Neural cell (in vitro differentiated cells): ENCODE measurements at regions not wholly inside any gene's neighbourhood (a gene's known extent, or its start where the extent isn't known, plus 50 kb on each side); places are given as distances from the start of the nearest gene placed in this dataset.

ENCODE experiments used
- H2AFZ ChIP-seq: fragments of 200-600, 300-800 bp; sonication (generic), shearing (Covaris generic); 2 replicates; pipeline ENCODE4 v1.6.0; 2014; ENCODE audit warnings: low read depth, mild to moderate bottlenecking, antibody characterized with exemption, low read length, moderate library complexity
- H3F3A ChIP-seq: fragments of 200-600 bp; shearing (Covaris generic); 2 replicates; pipeline ENCODE4 v1.6.1; 2016; ENCODE audit warnings: mild to moderate bottlenecking, moderate library complexity, mixed read lengths, antibody characterized with exemption, low read length; ENCODE audit not compliant: insufficient read depth, poor library complexity, severe bottlenecking
- H3K27ac ChIP-seq: fragments of 200-600, 300-800 bp; sonication (generic), shearing (Covaris generic); 2 replicates; pipeline ENCODE4 v1.5.1; 2014; ENCODE audit warnings: mild to moderate bottlenecking, low read length, moderate library complexity
- H3K27me3 ChIP-seq: fragments of 300-800, 200-600 bp; sonication (generic), shearing (Covaris generic); 2 replicates; pipeline ENCODE4 v1.6.0; 2014; ENCODE audit warnings: mild to moderate bottlenecking, low read depth, low read length, moderate library complexity; ENCODE audit not compliant: insufficient read depth
- H3K36me3 ChIP-seq: fragments of 300-800, 200-600 bp; sonication (generic), shearing (Covaris generic); 2 replicates; pipeline ENCODE4 v1.5.1; 2014; ENCODE audit warnings: mild to moderate bottlenecking, antibody characterized with exemption, low read length, moderate library complexity; ENCODE audit not compliant: insufficient read depth
- H3K4me2 ChIP-seq: fragments of 300-800, 200-600 bp; sonication (generic), shearing (Covaris generic); 2 replicates; pipeline ENCODE4 v1.6.0; 2014; ENCODE audit warnings: mild to moderate bottlenecking, low read length
- H3K4me3 ChIP-seq: fragments of 300-800, 200-600 bp; sonication (generic), shearing (Covaris generic); 2 replicates; pipeline ENCODE4 v1.5.1; 2014; ENCODE audit warnings: mild to moderate bottlenecking, low read length, moderate library complexity
- H3K79me2 ChIP-seq: fragments of 200-600 bp; shearing (Covaris generic); replicated peaks from 2 replicates; pipeline ENCODE4 v1.6.0; 2014; ENCODE audit warnings: mild to moderate bottlenecking, low read length, moderate library complexity; ENCODE audit not compliant: insufficient read depth
- H3K9ac ChIP-seq: fragments of 300-800, 200-600 bp; sonication (generic), shearing (Covaris generic); 2 replicates; pipeline ENCODE4 v1.6.1; 2016; ENCODE audit warnings: mild to moderate bottlenecking, low read length, mixed read lengths
- H3K9me2 ChIP-seq: fragments of 200-600 bp; shearing (Covaris generic); 2 replicates; pipeline ENCODE4 v1.6.1; 2016; ENCODE audit warnings: mild to moderate bottlenecking, low read length, mixed read lengths; ENCODE audit not compliant: insufficient read depth
- H3K9me3 ChIP-seq: fragments of 200-600, 300-800 bp; sonication (generic), shearing (Covaris generic); 2 replicates; pipeline ENCODE4 v1.6.1; 2016; ENCODE audit warnings: mild to moderate bottlenecking, mixed run types, low read length, moderate library complexity, mixed read lengths
- H4K20me1 ChIP-seq: fragments of 200-600 bp; shearing (Covaris generic); 2 replicates; pipeline ENCODE4 v1.6.1; 2016; ENCODE audit warnings: mild to moderate bottlenecking, mixed run types; ENCODE audit not compliant: insufficient read depth
- CTCF ChIP-seq: fragments of 450-650 bp; IDR thresholded peaks from 2 replicates; pipeline ENCODE4 v1.5.1; 2014; ENCODE audit warnings: antibody characterized with exemption, mild to moderate bottlenecking, moderate library complexity; ENCODE audit not compliant: poor library complexity, severe bottlenecking
- EP300 ChIP-seq: fragments of 450-650 bp; conservative IDR thresholded peaks from 2 replicates; pipeline ENCODE4 v1.6.1; 2014; ENCODE audit warnings: antibody characterized with exemption, mild to moderate bottlenecking, moderate library complexity; ENCODE audit not compliant: poor library complexity, severe bottlenecking
- EZH2 ChIP-seq: fragments of 200-600, 300-800 bp; shearing (Covaris generic), sonication (generic); IDR thresholded peaks from 2 replicates; pipeline ENCODE4 v1.6.1; 2014; ENCODE audit warnings: antibody characterized with exemption, low read length, borderline replicate concordance, mild to moderate bottlenecking; ENCODE audit not compliant: insufficient read depth, poor library complexity, severe bottlenecking
- MXI1 ChIP-seq: fragments of 450-650 bp; conservative IDR thresholded peaks from 2 replicates; pipeline ENCODE4 v1.6.1; 2014; ENCODE audit warnings: antibody characterized with exemption, mild to moderate bottlenecking; ENCODE audit not compliant: poor library complexity, severe bottlenecking
- POLR2AphosphoS5 ChIP-seq: IDR thresholded peaks from 2 replicates; pipeline ENCODE4 v1.6.1; 2012
- RAD21 ChIP-seq: fragments of 450-650 bp; conservative IDR thresholded peaks from 2 replicates; pipeline ENCODE4 v1.6.1; 2014; ENCODE audit warnings: antibody characterized with exemption, mild to moderate bottlenecking, moderate library complexity
- SMC3 ChIP-seq: fragments of 450-650 bp; conservative IDR thresholded peaks from 2 replicates; pipeline ENCODE4 v1.6.1; 2014; ENCODE audit warnings: antibody characterized with exemption, mild to moderate bottlenecking, moderate library complexity; ENCODE audit not compliant: poor library complexity
- TAF1 ChIP-seq: IDR thresholded peaks from 2 replicates; pipeline ENCODE4 v1.6.1; 2012; ENCODE audit warnings: low read depth
- TF ChIP-seq, protein P1 (sequence below): IDR thresholded peaks from 2 replicates; pipeline ENCODE4 v1.6.1; 2012; ENCODE audit warnings: borderline replicate concordance

DNA sequence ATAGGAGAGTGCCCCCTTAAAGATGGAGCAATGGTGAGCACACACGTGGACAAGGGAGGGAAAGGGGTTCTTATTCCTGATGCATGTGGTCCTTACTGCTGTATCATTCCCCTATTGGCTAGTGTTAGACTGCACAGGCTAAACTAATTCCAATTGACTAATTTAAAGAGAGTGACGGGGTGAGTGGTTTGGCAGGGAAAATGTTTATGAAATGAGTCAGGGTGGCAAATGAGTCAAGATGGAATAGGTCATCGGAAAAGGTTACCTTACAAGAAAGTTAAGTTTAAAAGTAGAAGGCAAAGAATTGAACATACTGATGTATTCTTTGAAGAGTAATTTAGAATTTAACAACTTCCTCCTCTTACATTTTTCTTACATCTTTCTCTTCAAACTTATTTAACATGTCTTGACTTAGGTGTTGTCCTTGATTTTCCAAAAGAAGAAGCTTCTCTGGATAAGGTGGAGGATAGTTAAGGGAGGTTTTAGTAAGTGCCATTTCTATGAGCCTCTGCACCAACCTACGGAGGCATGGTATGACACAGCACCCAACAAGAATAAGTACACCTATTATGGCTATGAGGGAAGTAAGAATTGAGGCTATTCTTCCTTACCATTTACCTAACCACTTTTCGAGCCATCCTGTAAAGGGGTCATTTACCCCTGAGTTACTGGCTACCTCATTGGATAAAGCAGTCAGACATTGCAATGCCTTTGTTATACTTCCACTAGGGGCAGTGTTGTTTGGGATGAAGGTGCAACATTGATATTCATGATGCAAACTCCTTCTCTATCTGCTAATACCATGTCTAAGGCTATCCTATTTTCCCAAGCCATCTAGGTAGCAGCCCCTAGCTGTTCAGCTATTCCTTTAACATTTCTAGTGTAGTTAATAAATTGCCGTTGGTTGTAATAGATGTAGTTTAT, 1345.8 kb upstream of the LRRTM1 start:
- no peak overlapping the region for H3K27ac ChIP-seq
- no peaks in the 10 kb centered on the region for H3K36me3 ChIP-seq
- H3K4me2 ChIP-seq, result no peak overlapping the region
- no peak overlapping the region for H3K4me3 ChIP-seq
- no peaks in the 10 kb centered on the region for H3K9me2 ChIP-seq
- H4K20me1 ChIP-seq, result no peaks in the 10 kb centered on the region
- H3K79me2 ChIP-seq, result no peaks in the 10 kb centered on the region
- TF ChIP-seq TAF1, result no peak
- TF ChIP-seq CTCF, result no peak
- no peak for TF ChIP-seq EP300
- TF ChIP-seq RAD21, result no peak
- TF ChIP-seq, protein P1, sequence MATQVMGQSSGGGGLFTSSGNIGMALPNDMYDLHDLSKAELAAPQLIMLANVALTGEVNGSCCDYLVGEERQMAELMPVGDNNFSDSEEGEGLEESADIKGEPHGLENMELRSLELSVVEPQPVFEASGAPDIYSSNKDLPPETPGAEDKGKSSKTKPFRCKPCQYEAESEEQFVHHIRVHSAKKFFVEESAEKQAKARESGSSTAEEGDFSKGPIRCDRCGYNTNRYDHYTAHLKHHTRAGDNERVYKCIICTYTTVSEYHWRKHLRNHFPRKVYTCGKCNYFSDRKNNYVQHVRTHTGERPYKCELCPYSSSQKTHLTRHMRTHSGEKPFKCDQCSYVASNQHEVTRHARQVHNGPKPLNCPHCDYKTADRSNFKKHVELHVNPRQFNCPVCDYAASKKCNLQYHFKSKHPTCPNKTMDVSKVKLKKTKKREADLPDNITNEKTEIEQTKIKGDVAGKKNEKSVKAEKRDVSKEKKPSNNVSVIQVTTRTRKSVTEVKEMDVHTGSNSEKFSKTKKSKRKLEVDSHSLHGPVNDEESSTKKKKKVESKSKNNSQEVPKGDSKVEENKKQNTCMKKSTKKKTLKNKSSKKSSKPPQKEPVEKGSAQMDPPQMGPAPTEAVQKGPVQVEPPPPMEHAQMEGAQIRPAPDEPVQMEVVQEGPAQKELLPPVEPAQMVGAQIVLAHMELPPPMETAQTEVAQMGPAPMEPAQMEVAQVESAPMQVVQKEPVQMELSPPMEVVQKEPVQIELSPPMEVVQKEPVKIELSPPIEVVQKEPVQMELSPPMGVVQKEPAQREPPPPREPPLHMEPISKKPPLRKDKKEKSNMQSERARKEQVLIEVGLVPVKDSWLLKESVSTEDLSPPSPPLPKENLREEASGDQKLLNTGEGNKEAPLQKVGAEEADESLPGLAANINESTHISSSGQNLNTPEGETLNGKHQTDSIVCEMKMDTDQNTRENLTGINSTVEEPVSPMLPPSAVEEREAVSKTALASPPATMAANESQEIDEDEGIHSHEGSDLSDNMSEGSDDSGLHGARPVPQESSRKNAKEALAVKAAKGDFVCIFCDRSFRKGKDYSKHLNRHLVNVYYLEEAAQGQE, result no peak
- no peak for TF ChIP-seq POLR2AphosphoS5
- no peak for TF ChIP-seq EZH2
- no peak for TF ChIP-seq SMC3
- no peak for TF ChIP-seq MXI1
- no peaks in the 10 kb centered on the region for H3K9me3 ChIP-seq
- no peaks in the 10 kb centered on the region for H3F3A ChIP-seq
- H3K9ac ChIP-seq, result no peak overlapping the region
- no peaks in the 10 kb centered on the region for H3K27me3 ChIP-seq
- no peak overlapping the region for H2AFZ ChIP-seq

GRCh38 chr2:81648806-81649205, 1344.3 kb upstream of the LRRTM1 start:
- Histone ChIP-seq H3K9ac (no peak overlapping the region), H3K4me2 (no peak overlapping the region), H3F3A (no peaks in the 10 kb centered on the region), H3K9me2 (no peaks in the 10 kb centered on the region), H3K4me3 (no peak overlapping the region), H3K27me3 (no peaks in the 10 kb centered on the region), H3K9me3 (no peaks in the 10 kb centered on the region), H3K79me2 (no peaks in the 10 kb centered on the region), H3K36me3 (no peaks in the 10 kb centered on the region), H4K20me1 (no peaks in the 10 kb centered on the region), H2AFZ (no peak overlapping the region), H3K27ac (no peak overlapping the region)
- TF ChIP-seq, protein P1, result no peak
- TF ChIP-seq MXI1 (no peak), EP300 (no peak), SMC3 (no peak)
